GM23338 (cell line): ENCODE measurements at regions not wholly inside any gene's neighbourhood (a gene's known extent, or its start where the extent isn't known, plus 50 kb on each side); places are given as distances from the start of the nearest gene placed in this dataset.

Experiments
- ATAC-seq: fragments of 200-7000 bp; cut with Tn5 transposase; 3 replicates; pipeline ENCODE4 v1.9.1; 2020
- DNase-seq: peaks from one replicate; pipeline ENCODE4 v3.0.0-alpha.2; 2015; ENCODE audit warnings: low spot score
- H2AFZ ChIP-seq: fragments of 200-600 bp; sonication (generic); 2 replicates; pipeline ENCODE4 v1.8.0; 2016; ENCODE audit warnings: antibody characterized with exemption, mild to moderate bottlenecking, moderate library complexity
- H3F3A ChIP-seq: fragments of 200-600 bp; sonication (generic); replicated peaks from 2 replicates; pipeline ENCODE4 v1.8.0; 2017; ENCODE audit warnings: antibody characterized with exemption, mixed run types, low read depth
- H3K27ac ChIP-seq: fragments of 200-600 bp; sonication (generic); 2 replicates; pipeline ENCODE4 v1.6.1; 2016; ENCODE audit warnings: low read depth
- H3K27me3 ChIP-seq: fragments of 200-600 bp; sonication (generic); 2 replicates; pipeline ENCODE4 v1.8.0; 2016; ENCODE audit warnings: mild to moderate bottlenecking, mixed run types, moderate library complexity; ENCODE audit not compliant: insufficient read depth
- H3K36me3 ChIP-seq: fragments of 200-600 bp; sonication (generic); 2 replicates; pipeline ENCODE4 v1.8.0; 2016; ENCODE audit warnings: mild to moderate bottlenecking; ENCODE audit not compliant: insufficient read depth
- H3K4me1 ChIP-seq: fragments of 200-600 bp; sonication (generic); 2 replicates; pipeline ENCODE4 v1.8.0; 2016; ENCODE audit warnings: mild to moderate bottlenecking, moderate library complexity; ENCODE audit not compliant: insufficient read depth
- H3K4me2 ChIP-seq: fragments of 200-600 bp; sonication (generic); 2 replicates; pipeline ENCODE4 v1.7.1; 2017; ENCODE audit warnings: mixed run types
- H3K4me3 ChIP-seq: fragments of 200-600 bp; sonication (generic); 2 replicates; pipeline ENCODE4 v1.6.1; 2016; ENCODE audit warnings: mixed run types
- H3K79me2 ChIP-seq: fragments of 200-600 bp; sonication (generic); replicated peaks from 2 replicates; pipeline ENCODE4 v1.8.0; 2017; ENCODE audit warnings: mild to moderate bottlenecking; ENCODE audit not compliant: insufficient read depth
- H3K9me2 ChIP-seq: fragments of 200-600 bp; sonication (generic); 2 replicates; pipeline ENCODE4 v1.8.0; 2017; ENCODE audit not compliant: insufficient read depth
- H4K20me1 ChIP-seq: fragments of 200-600 bp; sonication (generic); replicated peaks from 2 replicates; pipeline ENCODE4 v1.8.0; 2017; ENCODE audit warnings: mild to moderate bottlenecking; ENCODE audit not compliant: insufficient read depth
- H3K27ac Mint-ChIP-seq: 2 replicates; pipeline ENCODE4 v1.8.0; 2020; ENCODE audit warnings: inconsistent platforms, mild to moderate bottlenecking, moderate library complexity, mixed read lengths
- H3K27me3 Mint-ChIP-seq: 3 replicates; pipeline ENCODE4 v1.8.0; 2022; ENCODE audit warnings: low read depth, mild to moderate bottlenecking, moderate library complexity, mixed read lengths, inconsistent platforms; ENCODE audit not compliant: insufficient read depth, poor library complexity
- H3K36me3 Mint-ChIP-seq: 3 replicates; pipeline ENCODE4 v1.8.0; 2021; ENCODE audit warnings: low read depth, mild to moderate bottlenecking, inconsistent platforms, moderate library complexity, mixed read lengths
- H3K4me1 Mint-ChIP-seq: 3 replicates; pipeline ENCODE4 v1.8.0; 2020; ENCODE audit warnings: mild to moderate bottlenecking, inconsistent platforms, mixed read lengths
- H3K4me3 Mint-ChIP-seq: 3 replicates; pipeline ENCODE4 v1.8.0; 2021; ENCODE audit warnings: moderate library complexity, mild to moderate bottlenecking, inconsistent platforms, mixed read lengths
- H3K9me3 Mint-ChIP-seq: 3 replicates; pipeline ENCODE4 v1.8.0; 2020; ENCODE audit warnings: moderate library complexity, mild to moderate bottlenecking, inconsistent platforms, mixed read lengths
- CREB1 ChIP-seq: fragments of 250-450 bp; sonication (Bioruptor Pico); IDR thresholded peaks from 2 replicates; pipeline ENCODE4 v1.5.0; 2020; ENCODE audit warnings: low read depth, mild to moderate bottlenecking, moderate library complexity
- CTCF ChIP-seq, 2 experiments: fragments of 200-600 bp in 1 of 2; sonication (generic) in 1 of 2; conservative IDR thresholded peaks; 2 replicates each; pipeline versions ENCODE4 v1.5.1 to v1.6.1; 2016 to 2017; ENCODE audit warnings: antibody characterized with exemption in 2 of 2, low read depth in 2 of 2, mild to moderate bottlenecking in 2 of 2, moderate library complexity in 1 of 2
- ETS1 ChIP-seq: IDR thresholded peaks from 2 replicates; pipeline ENCODE4 v1.6.1; 2016; ENCODE audit warnings: antibody characterized with exemption
- EZH2 ChIP-seq: fragments of 200-600 bp; sonication (generic); IDR thresholded peaks from one replicate; pipeline ENCODE4 v1.8.0; 2017; ENCODE audit warnings: antibody characterized with exemption, mild to moderate bottlenecking, low read depth; ENCODE audit not compliant: unreplicated experiment
- EZH2phosphoT487 ChIP-seq: fragments of 200-600 bp; sonication (generic); IDR thresholded peaks from one replicate; pipeline ENCODE4 v1.8.1; 2018; ENCODE audit warnings: antibody characterized with exemption; ENCODE audit not compliant: unreplicated experiment
- JUNB ChIP-seq: IDR thresholded peaks from one replicate; pipeline ENCODE4 v1.6.1; 2016; ENCODE audit warnings: antibody characterized with exemption; ENCODE audit not compliant: unreplicated experiment
- NANOG ChIP-seq: IDR thresholded peaks from 2 replicates; pipeline ENCODE4 v1.6.1; 2016; ENCODE audit warnings: antibody characterized with exemption, borderline replicate concordance
- POLR2AphosphoS5 ChIP-seq: IDR thresholded peaks from 2 replicates; pipeline ENCODE4 v1.6.1; 2016; ENCODE audit warnings: antibody characterized with exemption, low read depth
- REST ChIP-seq: IDR thresholded peaks from one replicate; pipeline ENCODE4 v1.6.1; 2018; ENCODE audit warnings: antibody characterized with exemption; ENCODE audit not compliant: unreplicated experiment
- ZNF114 ChIP-seq: fragments of 250-450 bp; sonication (Bioruptor Pico); IDR thresholded peaks from 2 replicates; pipeline ENCODE4 v1.5.0; 2020; ENCODE audit warnings: mild to moderate bottlenecking, moderate library complexity
- ZNF331 ChIP-seq: fragments of 250-450 bp; sonication (Bioruptor Pico); IDR thresholded peaks from 2 replicates; pipeline ENCODE4 v1.5.0; 2020; ENCODE audit warnings: low read depth, mild to moderate bottlenecking, moderate library complexity
- ZNF462 ChIP-seq: fragments of 250-450 bp; sonication (Bioruptor Pico); IDR thresholded peaks from 2 replicates; pipeline ENCODE4 v1.5.0; 2020; ENCODE audit warnings: mild to moderate bottlenecking, moderate library complexity

GRCh38 chr4:148828291-148828690, 386.1 kb upstream of the NR3C2 start:
- no peak for ATAC-seq
- H3K27ac Mint-ChIP-seq: no peak overlapping the region

More at GRCh38 chr4:148828291-148828690, 386.1 kb upstream of the NR3C2 start:
- H4K20me1 ChIP-seq: no peaks in the 10 kb centered on the region
- no peaks in the 10 kb centered on the region for H3K9me2 ChIP-seq
- no peaks in the 10 kb centered on the region for H3K4me1 ChIP-seq
- H3F3A ChIP-seq: no peaks in the 10 kb centered on the region
- H3K27ac ChIP-seq: no peak overlapping the region
- no peak overlapping the region for H3K4me3 Mint-ChIP-seq
- no peak for TF ChIP-seq EZH2
- TF ChIP-seq CREB1 (CRISPR knock-in tag): no peak
- TF ChIP-seq ZNF462 (CRISPR knock-in tag): no peak
- TF ChIP-seq ETS1: no peak
- TF ChIP-seq ZNF114 (CRISPR knock-in tag): no peak
- no peak for TF ChIP-seq CTCF (conservative IDR thresholded peaks at IDR 0.05; ENCODE audit: low read depth in 2 of 2)
- no peak for TF ChIP-seq NANOG
- no peak for TF ChIP-seq ZNF331
- no peak for TF ChIP-seq EZH2phosphoT487
- no peak for TF ChIP-seq REST
- TF ChIP-seq JUNB: no peak
- TF ChIP-seq POLR2AphosphoS5: no peak
- no peaks in the 10 kb centered on the region for H3K36me3 ChIP-seq
- DNase-seq: no peak
- no peaks in the 10 kb centered on the region for H3K27me3 ChIP-seq
- H3K4me3 ChIP-seq: no peak overlapping the region
- H3K36me3 Mint-ChIP-seq: no peaks in the 10 kb centered on the region; the same call in 2 of the 3 replicates
- H3K4me2 ChIP-seq: no peak overlapping the region
- no peaks in the 10 kb centered on the region for H3K79me2 ChIP-seq
- peaks cover 5% of the 10 kb centered on the region for H3K4me1 Mint-ChIP-seq
- H2AFZ ChIP-seq: no peak overlapping the region
- peaks cover 4% of the 10 kb centered on the region for H3K27me3 Mint-ChIP-seq
- H3K9me3 Mint-ChIP-seq: peaks cover 10% of the 10 kb centered on the region
